Uterus (tissue), 2 donors: ENCODE measurements at regions not wholly inside any gene's neighbourhood (a gene's known extent, or its start where the extent isn't known, plus 50 kb on each side); places are given as distances from the start of the nearest gene placed in this dataset.

Experiments
- POLR2A ChIP-seq, 2 donors: fragments of 450-650 bp; IDR thresholded peaks; one replicate each; pipeline ENCODE4 v1.6.1; 2016; ENCODE audit warnings: antibody characterized with exemption in 2 of 2, mild to moderate bottlenecking in 1 of 2, moderate library complexity in 1 of 2
- TF ChIP-seq, protein P1 (sequence below), 4 experiments: fragments of 200-600 bp in 2 of 4; fragments of 450-650 bp in 2 of 4; sonication (generic) in 2 of 4; IDR thresholded peaks; one replicate each; pipeline ENCODE4 v1.5.1; 2016 to 2019; ENCODE audit warnings: antibody characterized with exemption in 4 of 4, mild to moderate bottlenecking in 2 of 4, moderate library complexity in 1 of 4

DNA sequence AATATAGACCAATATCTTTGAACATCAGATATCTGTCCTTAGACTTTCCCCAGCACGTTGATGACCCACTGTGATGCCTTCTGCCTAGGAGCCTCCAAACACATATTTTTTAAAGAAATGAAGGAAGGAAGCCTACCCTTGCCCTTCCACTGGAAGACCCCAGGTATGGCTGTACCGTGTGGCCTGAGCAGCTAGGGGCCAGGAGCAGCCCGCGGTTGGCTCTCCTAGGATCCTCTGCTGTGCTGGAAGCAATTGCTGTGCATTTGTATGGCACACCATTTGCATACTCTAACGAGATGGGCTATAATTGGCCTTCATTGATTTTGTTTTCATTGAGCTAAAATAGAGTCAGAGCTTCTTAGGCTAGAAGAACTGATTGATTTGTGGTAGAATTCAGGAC, 128.8 kb downstream of the GPAT3 start:
- TF ChIP-seq, protein P1, sequence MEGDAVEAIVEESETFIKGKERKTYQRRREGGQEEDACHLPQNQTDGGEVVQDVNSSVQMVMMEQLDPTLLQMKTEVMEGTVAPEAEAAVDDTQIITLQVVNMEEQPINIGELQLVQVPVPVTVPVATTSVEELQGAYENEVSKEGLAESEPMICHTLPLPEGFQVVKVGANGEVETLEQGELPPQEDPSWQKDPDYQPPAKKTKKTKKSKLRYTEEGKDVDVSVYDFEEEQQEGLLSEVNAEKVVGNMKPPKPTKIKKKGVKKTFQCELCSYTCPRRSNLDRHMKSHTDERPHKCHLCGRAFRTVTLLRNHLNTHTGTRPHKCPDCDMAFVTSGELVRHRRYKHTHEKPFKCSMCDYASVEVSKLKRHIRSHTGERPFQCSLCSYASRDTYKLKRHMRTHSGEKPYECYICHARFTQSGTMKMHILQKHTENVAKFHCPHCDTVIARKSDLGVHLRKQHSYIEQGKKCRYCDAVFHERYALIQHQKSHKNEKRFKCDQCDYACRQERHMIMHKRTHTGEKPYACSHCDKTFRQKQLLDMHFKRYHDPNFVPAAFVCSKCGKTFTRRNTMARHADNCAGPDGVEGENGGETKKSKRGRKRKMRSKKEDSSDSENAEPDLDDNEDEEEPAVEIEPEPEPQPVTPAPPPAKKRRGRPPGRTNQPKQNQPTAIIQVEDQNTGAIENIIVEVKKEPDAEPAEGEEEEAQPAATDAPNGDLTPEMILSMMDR (IDR thresholded peaks at IDR 0.05), result no peak
- no peak for TF ChIP-seq POLR2A (IDR thresholded peaks at IDR 0.05)
